ENCODE measurements at regions not wholly inside any gene's neighbourhood (a gene's known extent, or its start where the extent isn't known, plus 50 kb on each side); places are given as distances from the start of the nearest gene placed in this dataset.

DNA sequence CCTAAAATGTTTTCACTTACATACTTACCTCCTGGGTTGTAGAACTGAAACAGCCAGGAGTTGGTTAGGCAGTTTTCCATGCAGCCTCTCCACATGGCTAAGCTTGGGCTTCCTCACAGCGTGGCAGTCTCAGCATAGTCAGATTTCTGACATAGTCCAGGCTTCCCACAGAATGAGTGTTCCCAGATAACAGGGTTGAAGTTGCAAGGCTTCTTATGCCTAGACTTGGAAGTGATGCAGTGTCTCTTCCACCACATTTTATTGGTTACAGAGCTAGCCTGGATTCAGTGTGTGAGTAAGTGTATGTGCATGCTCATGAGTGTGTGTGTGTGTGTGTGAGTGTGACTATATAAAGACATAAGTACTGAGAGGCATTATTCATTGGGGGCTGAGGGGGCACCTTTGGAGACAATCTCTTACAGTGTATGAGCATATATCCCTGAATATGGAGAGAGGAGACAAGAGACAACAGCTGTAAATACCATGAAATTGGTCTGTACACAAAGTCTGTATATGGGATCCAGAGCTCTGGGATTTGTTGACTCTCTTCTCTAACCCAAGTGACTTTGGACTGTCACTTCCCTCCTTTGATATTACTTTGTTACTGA is 78.1 kb downstream of the ZNF621 start:
- TF ChIP-seq, protein P1, sequence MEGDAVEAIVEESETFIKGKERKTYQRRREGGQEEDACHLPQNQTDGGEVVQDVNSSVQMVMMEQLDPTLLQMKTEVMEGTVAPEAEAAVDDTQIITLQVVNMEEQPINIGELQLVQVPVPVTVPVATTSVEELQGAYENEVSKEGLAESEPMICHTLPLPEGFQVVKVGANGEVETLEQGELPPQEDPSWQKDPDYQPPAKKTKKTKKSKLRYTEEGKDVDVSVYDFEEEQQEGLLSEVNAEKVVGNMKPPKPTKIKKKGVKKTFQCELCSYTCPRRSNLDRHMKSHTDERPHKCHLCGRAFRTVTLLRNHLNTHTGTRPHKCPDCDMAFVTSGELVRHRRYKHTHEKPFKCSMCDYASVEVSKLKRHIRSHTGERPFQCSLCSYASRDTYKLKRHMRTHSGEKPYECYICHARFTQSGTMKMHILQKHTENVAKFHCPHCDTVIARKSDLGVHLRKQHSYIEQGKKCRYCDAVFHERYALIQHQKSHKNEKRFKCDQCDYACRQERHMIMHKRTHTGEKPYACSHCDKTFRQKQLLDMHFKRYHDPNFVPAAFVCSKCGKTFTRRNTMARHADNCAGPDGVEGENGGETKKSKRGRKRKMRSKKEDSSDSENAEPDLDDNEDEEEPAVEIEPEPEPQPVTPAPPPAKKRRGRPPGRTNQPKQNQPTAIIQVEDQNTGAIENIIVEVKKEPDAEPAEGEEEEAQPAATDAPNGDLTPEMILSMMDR (IDR thresholded peaks at IDR 0.05) = no peak
- TF ChIP-seq EZH2 (IDR thresholded peaks at IDR 0.05) = no peak

Measured in neural progenitor cell (in vitro differentiated cells).